ENCODE measurements at regions not wholly inside any gene's neighbourhood (a gene's known extent, or its start where the extent isn't known, plus 50 kb on each side); places are given as distances from the start of the nearest gene placed in this dataset.

DNA sequence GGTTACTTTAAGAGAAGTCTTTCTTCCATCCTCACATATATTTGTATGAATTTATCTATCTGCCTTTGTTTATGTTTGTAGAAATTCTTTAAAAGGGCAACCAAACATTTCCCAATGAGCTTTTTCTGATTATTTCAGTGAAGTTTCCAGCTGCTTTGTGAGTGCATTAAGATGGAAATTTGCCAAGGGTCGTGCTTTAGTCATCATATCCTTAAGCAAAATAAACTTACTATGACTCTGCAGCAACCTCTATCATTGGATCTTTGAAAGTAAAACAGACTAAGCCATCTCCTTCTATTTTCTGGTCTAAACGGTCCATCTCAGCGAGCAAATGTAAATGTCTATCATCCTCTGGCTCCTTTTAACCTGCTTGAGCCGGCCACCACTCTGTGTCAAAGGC lies 489.3 kb downstream of the SOX11 start:
- TF ChIP-seq, protein P1, sequence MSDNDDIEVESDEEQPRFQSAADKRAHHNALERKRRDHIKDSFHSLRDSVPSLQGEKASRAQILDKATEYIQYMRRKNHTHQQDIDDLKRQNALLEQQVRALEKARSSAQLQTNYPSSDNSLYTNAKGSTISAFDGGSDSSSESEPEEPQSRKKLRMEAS (IDR thresholded peaks at IDR 0.05): no peak
- TF ChIP-seq, protein P2, sequence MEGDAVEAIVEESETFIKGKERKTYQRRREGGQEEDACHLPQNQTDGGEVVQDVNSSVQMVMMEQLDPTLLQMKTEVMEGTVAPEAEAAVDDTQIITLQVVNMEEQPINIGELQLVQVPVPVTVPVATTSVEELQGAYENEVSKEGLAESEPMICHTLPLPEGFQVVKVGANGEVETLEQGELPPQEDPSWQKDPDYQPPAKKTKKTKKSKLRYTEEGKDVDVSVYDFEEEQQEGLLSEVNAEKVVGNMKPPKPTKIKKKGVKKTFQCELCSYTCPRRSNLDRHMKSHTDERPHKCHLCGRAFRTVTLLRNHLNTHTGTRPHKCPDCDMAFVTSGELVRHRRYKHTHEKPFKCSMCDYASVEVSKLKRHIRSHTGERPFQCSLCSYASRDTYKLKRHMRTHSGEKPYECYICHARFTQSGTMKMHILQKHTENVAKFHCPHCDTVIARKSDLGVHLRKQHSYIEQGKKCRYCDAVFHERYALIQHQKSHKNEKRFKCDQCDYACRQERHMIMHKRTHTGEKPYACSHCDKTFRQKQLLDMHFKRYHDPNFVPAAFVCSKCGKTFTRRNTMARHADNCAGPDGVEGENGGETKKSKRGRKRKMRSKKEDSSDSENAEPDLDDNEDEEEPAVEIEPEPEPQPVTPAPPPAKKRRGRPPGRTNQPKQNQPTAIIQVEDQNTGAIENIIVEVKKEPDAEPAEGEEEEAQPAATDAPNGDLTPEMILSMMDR (IDR thresholded peaks at IDR 0.05 in 2 of 3, conservative IDR thresholded peaks at IDR 0.05 in 1 of 3; ENCODE audit: borderline replicate concordance in 1 of 3, insufficient read depth in 1 of 3, low read depth in 2 of 3, low read length in 2 of 3): no peak
- TF ChIP-seq POLR2A (IDR thresholded peaks at IDR 0.05; ENCODE audit: borderline replicate concordance, extremely low read depth, insufficient read depth, insufficient read length): no peak
- TF ChIP-seq, protein P3, sequence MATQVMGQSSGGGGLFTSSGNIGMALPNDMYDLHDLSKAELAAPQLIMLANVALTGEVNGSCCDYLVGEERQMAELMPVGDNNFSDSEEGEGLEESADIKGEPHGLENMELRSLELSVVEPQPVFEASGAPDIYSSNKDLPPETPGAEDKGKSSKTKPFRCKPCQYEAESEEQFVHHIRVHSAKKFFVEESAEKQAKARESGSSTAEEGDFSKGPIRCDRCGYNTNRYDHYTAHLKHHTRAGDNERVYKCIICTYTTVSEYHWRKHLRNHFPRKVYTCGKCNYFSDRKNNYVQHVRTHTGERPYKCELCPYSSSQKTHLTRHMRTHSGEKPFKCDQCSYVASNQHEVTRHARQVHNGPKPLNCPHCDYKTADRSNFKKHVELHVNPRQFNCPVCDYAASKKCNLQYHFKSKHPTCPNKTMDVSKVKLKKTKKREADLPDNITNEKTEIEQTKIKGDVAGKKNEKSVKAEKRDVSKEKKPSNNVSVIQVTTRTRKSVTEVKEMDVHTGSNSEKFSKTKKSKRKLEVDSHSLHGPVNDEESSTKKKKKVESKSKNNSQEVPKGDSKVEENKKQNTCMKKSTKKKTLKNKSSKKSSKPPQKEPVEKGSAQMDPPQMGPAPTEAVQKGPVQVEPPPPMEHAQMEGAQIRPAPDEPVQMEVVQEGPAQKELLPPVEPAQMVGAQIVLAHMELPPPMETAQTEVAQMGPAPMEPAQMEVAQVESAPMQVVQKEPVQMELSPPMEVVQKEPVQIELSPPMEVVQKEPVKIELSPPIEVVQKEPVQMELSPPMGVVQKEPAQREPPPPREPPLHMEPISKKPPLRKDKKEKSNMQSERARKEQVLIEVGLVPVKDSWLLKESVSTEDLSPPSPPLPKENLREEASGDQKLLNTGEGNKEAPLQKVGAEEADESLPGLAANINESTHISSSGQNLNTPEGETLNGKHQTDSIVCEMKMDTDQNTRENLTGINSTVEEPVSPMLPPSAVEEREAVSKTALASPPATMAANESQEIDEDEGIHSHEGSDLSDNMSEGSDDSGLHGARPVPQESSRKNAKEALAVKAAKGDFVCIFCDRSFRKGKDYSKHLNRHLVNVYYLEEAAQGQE (IDR thresholded peaks at IDR 0.05; ENCODE audit: low read depth): no peak
- TF ChIP-seq EZH2 (IDR thresholded peaks at IDR 0.05): no peak
- TF ChIP-seq, protein P4, sequence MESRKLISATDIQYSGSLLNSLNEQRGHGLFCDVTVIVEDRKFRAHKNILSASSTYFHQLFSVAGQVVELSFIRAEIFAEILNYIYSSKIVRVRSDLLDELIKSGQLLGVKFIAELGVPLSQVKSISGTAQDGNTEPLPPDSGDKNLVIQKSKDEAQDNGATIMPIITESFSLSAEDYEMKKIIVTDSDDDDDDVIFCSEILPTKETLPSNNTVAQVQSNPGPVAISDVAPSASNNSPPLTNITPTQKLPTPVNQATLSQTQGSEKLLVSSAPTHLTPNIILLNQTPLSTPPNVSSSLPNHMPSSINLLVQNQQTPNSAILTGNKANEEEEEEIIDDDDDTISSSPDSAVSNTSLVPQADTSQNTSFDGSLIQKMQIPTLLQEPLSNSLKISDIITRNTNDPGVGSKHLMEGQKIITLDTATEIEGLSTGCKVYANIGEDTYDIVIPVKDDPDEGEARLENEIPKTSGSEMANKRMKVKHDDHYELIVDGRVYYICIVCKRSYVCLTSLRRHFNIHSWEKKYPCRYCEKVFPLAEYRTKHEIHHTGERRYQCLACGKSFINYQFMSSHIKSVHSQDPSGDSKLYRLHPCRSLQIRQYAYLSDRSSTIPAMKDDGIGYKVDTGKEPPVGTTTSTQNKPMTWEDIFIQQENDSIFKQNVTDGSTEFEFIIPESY (IDR thresholded peaks at IDR 0.05; ENCODE audit: extremely low read depth, insufficient replicate concordance, low read length): no peak
- no peak for TF ChIP-seq ZFX (IDR thresholded peaks at IDR 0.05)
- TF ChIP-seq TCF7L2 (IDR thresholded peaks at IDR 0.05; ENCODE audit: borderline replicate concordance, extremely low read depth, insufficient read depth, insufficient read length): no peak
- no peak for TF ChIP-seq CEBPB (IDR thresholded peaks at IDR 0.05; ENCODE audit: low read depth)
- no peak for TF ChIP-seq POLR2AphosphoS5 (IDR thresholded peaks at IDR 0.05; ENCODE audit: low read depth, low read length)
- TF ChIP-seq SRF (IDR thresholded peaks at IDR 0.05; ENCODE audit: low read depth): no peak
- no peak for TF ChIP-seq RAD21 (IDR thresholded peaks at IDR 0.05; ENCODE audit: low read depth)

Measured in HCT116 (cell line).